MM.1S (cell line): ENCODE measurements at regions not wholly inside any gene's neighbourhood (a gene's known extent, or its start where the extent isn't known, plus 50 kb on each side); places are given as distances from the start of the nearest gene placed in this dataset.

Experiments
- EZH2 ChIP-seq: fragments of 300-600 bp; sonication (generic); optimal IDR thresholded peaks from 2 replicates; pipeline ENCODE3; 2017; ENCODE audit warnings: low read depth, mild to moderate bottlenecking, antibody characterized with exemption, low read length, mixed read lengths
- EZH2phosphoT487 ChIP-seq: fragments of 300-600 bp; sonication (generic); IDR thresholded peaks from 2 replicates; pipeline ENCODE4 v1.6.1; 2018; ENCODE audit warnings: antibody characterized with exemption, low read length
- TF ChIP-seq, protein P1 (sequence below): fragments of 300-600 bp; sonication (generic); IDR thresholded peaks from 2 replicates; pipeline ENCODE4 v1.5.1; 2016; ENCODE audit warnings: antibody characterized with exemption, low read length, mixed read lengths

DNA sequence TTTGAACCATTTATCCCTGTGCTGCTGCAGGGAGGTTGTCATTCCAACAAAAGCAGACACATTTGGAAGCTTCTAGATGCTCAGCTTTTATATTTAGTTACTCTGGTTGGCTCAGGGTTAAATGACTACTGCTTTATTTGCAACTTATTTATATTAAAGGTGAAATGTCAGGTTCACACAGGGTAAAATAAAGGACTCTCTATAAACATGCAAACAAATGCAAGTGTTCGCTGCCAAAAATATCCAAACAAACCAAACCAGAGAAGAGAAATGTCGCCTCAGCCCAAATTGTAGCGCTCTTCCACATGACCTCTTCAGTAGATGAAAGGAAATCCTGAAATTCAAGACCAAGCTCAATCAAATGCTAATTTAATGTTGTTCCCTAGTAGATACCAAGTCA, 57.0 kb upstream of the LIFR start:
- TF ChIP-seq, protein P1, sequence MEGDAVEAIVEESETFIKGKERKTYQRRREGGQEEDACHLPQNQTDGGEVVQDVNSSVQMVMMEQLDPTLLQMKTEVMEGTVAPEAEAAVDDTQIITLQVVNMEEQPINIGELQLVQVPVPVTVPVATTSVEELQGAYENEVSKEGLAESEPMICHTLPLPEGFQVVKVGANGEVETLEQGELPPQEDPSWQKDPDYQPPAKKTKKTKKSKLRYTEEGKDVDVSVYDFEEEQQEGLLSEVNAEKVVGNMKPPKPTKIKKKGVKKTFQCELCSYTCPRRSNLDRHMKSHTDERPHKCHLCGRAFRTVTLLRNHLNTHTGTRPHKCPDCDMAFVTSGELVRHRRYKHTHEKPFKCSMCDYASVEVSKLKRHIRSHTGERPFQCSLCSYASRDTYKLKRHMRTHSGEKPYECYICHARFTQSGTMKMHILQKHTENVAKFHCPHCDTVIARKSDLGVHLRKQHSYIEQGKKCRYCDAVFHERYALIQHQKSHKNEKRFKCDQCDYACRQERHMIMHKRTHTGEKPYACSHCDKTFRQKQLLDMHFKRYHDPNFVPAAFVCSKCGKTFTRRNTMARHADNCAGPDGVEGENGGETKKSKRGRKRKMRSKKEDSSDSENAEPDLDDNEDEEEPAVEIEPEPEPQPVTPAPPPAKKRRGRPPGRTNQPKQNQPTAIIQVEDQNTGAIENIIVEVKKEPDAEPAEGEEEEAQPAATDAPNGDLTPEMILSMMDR: no peak
- no peak for TF ChIP-seq EZH2
- TF ChIP-seq EZH2phosphoT487: no peak
